GM21526 (cell line): ENCODE measurements at regions not wholly inside any gene's neighbourhood (a gene's known extent, or its start where the extent isn't known, plus 50 kb on each side); places are given as distances from the start of the nearest gene placed in this dataset.
"Not testable (repeated sequence)": the region's sequence is repeated elsewhere in the genome, so short reads cannot be mapped to it uniquely, and the experiment has no call there.

ENCODE experiments used
- ATAC-seq: cut with Tn5 transposase; IDR thresholded peaks from one replicate; pipeline ENCODE4 v1.9.1; 2021; ENCODE audit warnings: moderate library complexity; ENCODE audit not compliant: unreplicated experiment, low FRiP score

- ATAC-seq = no peak
Observed at GRCh38 chr2:144042751-144043150, 477.2 kb downstream of the ZEB2 start.

DNA sequence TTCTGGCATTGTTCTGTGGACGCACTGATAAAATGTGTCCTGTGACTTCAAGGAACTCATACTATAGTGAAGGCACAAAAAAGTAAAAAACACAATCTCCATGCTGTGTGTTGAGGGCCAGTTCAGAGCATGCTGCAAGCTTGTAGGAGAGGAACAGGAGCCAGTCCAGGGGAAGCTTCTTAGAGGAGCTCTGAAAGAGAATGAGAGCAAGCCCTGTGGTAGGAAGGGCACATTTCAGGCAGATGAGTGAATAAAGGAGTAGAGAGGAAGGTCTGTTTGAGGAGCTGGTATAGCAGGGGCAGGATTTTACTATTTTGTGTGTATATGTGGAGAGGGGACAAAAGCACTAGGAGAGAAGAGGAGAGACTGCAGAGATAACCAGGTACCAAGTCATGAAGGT is 478.3 kb downstream of the ZEB2 start:
- ATAC-seq = no peak

DNA sequence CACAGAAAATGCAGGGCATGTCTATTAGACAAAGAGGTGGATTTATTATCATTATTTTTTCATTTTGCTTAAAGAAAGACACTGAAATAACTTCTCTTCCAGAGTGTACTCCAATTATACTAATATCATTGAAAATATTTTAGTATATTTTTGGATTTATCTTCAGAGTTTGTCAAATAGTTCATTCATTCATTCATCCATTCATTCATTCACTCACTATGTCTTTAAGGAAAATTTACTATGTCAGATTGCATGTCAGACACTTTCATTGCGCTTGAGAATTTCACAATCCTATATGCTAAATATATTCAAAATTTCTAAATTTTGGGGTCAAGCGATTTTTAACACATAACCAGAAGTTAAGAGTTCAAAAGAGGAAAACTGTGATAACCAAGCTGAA is 479.1 kb downstream of the ZEB2 start:
- ATAC-seq = no peak

- ATAC-seq = no peak
Observed at GRCh38 chr2:144032566-144032965, 487.4 kb downstream of the ZEB2 start.

DNA sequence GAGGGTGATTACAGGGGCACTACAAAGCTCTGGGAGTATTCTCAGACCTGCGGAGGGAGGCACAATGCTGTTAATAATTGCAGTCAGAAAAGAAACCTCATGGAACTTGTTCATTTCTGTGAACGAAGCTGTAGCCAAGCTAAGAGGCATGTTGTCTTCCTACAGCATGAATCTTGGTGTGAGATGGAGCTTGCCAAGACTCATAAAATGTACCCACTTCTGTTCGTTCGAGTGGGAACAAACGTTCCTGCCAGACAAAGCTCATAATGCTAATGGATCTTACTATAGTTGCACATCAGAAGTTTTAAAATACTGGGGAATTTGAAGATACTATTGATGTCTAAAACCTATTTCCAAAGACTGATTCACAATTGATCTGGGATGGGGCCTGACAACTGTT is 489.1 kb downstream of the ZEB2 start:
- no peak for ATAC-seq

DNA sequence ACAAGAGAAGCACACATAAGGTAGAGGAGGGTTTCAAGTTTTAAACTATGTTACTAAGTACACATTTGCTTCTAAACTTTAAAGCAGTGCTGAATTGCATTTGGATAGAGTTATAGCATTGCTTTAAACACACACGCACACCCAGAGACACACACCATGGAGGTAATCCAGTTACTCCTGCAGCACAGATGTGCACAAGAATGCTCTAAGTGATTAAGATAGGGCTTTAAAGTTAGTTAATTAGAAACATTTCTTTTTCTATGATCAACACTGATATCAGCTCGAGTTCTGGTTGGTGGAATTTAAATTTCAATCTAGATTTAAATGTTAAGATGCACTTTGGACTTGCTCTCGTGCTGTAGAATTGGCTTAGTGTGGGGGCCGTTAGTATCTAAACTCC is 492.3 kb downstream of the ZEB2 start:
- no peak for ATAC-seq

DNA sequence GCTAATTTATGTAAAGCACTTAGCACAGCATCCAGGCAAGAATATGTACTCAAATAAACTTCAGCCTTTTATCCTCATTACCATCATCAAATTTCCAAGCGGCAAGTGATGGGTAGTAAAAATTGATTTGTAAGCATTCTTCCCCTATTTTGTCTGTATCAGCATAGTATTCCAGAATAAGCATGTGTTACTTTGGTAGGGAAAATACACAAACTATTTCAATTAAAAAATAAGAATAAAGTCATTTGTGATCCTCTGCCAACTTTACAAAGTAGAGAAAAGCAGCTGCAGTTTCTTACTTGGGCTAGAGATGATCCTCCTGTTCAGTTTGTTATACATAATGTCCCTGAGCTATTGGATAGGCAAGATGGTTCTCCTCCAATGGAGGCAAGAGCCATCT is 493.2 kb downstream of the ZEB2 start:
- no peak for ATAC-seq

DNA sequence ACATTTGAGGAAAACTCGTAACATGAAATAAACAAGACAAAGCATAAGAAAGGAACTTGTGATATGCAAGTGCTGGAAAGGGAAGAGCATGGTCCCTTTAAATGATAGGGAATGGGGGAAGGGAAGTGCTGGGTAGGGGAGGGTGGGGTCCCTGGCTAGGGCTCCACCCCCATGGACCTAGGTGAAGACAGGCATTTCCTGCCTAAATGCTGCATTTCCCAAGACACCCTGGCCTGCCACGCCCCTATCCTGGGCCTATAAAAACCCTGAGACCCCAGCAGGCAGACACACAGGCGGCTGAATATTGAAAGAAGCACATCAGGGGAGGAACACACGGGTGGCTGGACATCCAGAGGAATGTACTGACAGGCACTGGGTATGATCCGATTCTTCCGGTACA is 499.9 kb downstream of the ZEB2 start:
- no peak for ATAC-seq

- ATAC-seq = no peak
Observed at GRCh38 chr2:144015655-144016245, 504.2 kb downstream of the ZEB2 start.

DNA sequence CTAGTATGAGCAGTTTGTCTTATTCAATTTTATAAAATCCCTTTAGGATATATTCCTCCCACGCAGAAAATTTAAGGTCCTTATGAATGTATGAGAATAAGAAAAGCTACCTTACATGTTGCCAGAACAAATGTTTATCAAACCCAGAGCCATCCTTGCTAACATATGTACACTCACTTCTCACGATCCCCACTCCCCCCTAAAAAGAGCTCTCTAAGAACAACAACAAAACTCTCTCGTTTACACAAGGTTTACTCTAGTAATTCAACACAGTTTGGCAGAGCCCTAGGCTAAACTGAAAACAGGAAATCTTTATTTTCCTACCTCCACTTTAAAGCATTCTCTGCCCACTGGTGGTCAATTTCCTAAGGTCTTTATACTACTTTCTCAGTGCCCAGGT is 504.9 kb downstream of the ZEB2 start:
- no peak for ATAC-seq

DNA sequence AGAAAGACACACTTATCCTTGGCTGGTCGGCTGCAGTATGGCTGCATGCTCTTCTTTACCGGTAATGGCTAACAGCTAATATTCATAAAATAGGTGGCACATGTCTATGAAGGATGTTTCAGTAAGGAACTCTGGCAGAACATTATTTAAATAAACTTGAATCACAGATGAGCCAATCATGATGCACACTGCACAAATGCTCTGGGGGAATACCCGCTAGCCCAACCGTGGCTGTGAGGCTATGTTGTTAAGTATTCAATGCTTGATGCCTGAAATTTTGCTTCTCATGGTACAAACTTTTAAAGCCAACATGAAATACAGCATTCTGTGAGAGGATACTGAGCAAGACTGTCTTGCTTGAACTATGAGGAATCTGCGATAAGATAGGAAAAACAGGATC is 505.8 kb downstream of the ZEB2 start:
- ATAC-seq = no peak

GRCh38 chr2:144012304-144012703 is 507.6 kb downstream of the ZEB2 start:
- ATAC-seq = no peak

GRCh38 chr2:144011553-144011952 is 508.4 kb downstream of the ZEB2 start:
- ATAC-seq = no peak

DNA sequence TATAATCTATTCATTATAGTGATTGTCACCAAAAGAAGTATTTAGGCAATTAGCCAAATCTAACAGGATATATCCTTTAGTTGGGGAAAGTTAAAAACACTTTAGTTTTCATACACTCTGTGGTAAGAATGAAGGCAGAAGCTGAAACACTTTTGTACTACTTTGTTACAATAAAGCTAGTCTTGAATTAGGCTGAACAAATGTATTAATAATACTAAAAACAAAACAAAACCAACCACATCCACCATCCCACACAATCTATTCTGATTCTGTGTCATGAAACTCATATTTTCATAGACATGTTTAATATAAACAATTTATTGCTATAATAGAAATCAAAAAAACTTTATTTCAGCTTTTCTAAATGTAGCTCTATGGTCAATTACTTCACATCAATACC is 508.8 kb downstream of the ZEB2 start:
- ATAC-seq = no peak

DNA sequence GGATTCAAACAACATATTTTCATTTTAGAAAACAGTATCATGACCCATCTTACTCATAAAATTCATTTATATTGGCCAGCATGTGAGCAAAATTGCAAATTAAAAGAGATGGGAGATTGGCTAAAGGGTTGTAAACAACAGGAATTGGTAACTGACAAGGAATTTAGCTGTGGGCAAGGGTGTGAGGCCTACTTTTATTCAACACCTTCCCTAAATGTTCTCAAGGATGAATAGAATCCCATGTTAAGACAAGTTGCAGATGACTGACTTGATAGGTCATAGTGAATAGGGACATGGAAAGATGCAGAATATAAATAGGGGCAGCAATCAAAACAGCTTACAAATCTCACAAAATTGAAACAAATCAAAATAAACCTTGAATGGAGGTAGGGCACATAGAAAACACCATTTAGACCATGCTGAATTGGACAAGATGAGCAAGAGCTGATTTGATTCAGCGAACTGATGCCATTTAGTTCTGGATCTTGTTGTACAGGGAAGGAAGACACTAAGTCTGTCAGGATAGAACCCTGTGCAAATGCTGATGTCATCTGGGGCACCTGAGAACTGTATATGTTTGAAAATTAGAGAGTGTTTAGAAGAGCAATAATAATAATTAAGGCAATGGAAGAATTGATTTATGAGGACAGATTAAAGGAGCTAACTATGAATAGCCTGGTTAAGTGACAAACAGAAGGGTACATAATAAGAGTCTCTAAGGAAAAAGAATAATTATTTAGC is 509.7 kb downstream of the ZEB2 start:
- no peak for ATAC-seq

DNA sequence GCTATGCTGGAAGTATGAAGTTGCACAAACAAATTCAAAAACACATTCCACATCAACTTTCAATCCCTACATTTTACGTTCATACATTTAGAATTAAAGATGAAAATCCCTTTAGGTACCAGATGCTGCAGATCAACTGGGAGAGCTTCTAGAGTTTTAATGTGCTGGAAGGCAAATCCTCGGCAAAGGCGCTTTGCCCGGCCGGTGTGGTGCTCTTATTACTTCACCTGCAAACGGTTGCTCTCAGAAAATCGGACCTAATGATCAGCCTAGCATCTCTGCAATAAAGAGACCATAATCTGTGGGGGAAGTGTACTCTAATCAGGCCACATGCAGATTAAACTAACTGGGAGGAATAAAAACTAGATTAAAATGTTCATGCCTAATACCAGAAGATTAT is 513.8 kb downstream of the ZEB2 start:
- no peak for ATAC-seq

- no peak for ATAC-seq
Observed at GRCh38 chr2:144004742-144005141, 515.2 kb downstream of the ZEB2 start.

- no peak for ATAC-seq
Observed at GRCh38 chr2:144003460-144004075, 516.4 kb downstream of the ZEB2 start.

GRCh38 chr2:143996974-143997373 is 522.9 kb downstream of the ZEB2 start:
- ATAC-seq = no peak

GRCh38 chr2:143994961-143995360 is 525.0 kb downstream of the ZEB2 start:
- ATAC-seq = no peak

- ATAC-seq = not testable (repeated sequence)
Observed at GRCh38 chr2:143991596-143991995, 528.3 kb downstream of the ZEB2 start.

- no peak for ATAC-seq
Observed at GRCh38 chr2:143988082-143988481, 531.8 kb downstream of the ZEB2 start.
